NCI-H526 (cell line): ENCODE measurements at regions not wholly inside any gene's neighbourhood (a gene's known extent, or its start where the extent isn't known, plus 50 kb on each side); places are given as distances from the start of the nearest gene placed in this dataset.

Source experiments
- DNase-seq, 2 experiments: peaks; one replicate each; lab custom pipeline; 2025; lab: John Stamatoyannopoulos, UW

GRCh38 chr3:43894176-43895049, 203.7 kb downstream of the ABHD5 start:
- peak; percentile 69 to 93 for DNase-seq

DNA sequence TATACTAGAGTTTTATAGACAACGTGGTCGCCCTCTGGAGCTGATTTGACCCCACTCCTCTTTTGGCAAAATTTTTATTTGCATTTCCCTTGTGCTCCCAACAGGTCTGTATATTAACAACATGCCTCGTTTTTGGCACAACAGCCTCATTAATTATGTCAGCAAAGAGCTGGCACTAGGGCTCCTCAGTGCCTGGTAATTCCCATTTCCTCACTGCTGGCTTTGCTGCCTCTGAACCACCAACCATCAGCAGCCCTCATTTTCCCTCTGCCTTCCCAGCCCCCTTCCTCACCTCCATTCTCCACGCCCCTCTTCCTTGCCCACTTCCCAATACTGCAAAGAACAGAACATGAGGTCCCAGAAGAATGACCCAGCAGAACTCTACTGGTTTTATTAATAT, 204.8 kb downstream of the ABHD5 start:
- peak in 1 of 2 experiments; percentile 1 for DNase-seq

- DNase-seq = no peak
Measured at GRCh38 chr3:43902415-43902814, 211.7 kb downstream of the ABHD5 start.

DNA sequence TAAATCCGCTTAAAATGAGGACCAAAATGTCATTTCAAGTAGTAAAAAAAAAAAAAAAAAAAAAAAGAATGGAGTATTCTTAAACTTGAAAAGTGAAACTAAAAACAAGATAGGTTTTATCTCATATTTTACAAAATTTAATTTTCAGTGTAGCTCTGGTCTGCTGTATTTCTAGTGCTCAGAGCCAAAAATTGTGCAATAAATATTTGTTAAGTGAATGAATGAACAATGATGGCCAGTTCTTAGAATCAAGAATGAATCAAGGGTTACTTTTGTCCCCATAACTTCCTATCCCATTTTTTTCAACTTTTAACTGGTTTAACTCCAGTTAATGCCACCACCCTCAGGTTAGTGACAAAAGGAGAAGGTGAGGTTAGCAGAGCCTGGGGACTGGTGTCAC, 214.4 kb downstream of the ABHD5 start:
- DNase-seq = no peak

GRCh38 chr3:43906849-43907507, 216.2 kb downstream of the ABHD5 start:
- no peak for DNase-seq

DNA sequence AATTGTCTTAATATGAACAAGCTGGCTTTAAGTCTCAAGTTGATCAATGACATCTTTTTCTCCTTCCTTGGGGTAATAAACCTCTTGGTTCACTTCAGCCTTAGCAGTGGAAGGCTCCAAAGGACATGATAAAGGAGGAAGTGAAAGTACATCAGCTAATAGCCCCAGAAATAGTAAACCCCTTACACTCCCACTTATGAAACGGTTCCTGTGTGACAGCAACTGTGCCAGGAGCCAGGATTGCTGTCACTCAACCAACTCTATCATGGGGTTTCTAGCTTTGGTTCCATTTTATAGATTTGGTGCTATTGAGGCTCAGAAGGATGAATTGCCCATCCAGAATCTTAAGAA, 216.7 kb downstream of the ABHD5 start:
- no peak for DNase-seq

- DNase-seq = no peak
Measured at GRCh38 chr3:43908456-43908855, 217.7 kb downstream of the ABHD5 start.

DNA sequence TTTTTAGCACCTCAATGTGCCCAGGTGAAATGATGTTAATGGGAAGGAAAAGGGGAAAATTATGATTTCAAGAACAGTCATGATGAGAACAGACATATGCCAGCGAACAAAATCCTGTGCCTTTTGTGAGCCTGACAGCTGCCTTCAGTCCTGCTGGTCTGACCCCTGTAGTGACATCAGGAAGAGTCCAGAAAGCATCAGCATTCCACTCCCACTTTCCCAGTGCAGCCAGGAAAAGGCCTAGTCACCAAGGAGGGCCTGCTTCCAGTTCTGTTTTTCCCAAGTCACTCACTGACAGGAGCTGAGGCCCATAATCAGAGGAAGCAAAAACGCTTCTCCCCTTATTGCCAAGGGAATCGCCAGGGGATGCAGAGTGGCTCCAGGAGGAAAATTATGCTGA, 218.4 kb downstream of the ABHD5 start:
- DNase-seq = no peak

GRCh38 chr3:43910750-43911149, 220.0 kb downstream of the ABHD5 start:
- DNase-seq = no peak

DNA sequence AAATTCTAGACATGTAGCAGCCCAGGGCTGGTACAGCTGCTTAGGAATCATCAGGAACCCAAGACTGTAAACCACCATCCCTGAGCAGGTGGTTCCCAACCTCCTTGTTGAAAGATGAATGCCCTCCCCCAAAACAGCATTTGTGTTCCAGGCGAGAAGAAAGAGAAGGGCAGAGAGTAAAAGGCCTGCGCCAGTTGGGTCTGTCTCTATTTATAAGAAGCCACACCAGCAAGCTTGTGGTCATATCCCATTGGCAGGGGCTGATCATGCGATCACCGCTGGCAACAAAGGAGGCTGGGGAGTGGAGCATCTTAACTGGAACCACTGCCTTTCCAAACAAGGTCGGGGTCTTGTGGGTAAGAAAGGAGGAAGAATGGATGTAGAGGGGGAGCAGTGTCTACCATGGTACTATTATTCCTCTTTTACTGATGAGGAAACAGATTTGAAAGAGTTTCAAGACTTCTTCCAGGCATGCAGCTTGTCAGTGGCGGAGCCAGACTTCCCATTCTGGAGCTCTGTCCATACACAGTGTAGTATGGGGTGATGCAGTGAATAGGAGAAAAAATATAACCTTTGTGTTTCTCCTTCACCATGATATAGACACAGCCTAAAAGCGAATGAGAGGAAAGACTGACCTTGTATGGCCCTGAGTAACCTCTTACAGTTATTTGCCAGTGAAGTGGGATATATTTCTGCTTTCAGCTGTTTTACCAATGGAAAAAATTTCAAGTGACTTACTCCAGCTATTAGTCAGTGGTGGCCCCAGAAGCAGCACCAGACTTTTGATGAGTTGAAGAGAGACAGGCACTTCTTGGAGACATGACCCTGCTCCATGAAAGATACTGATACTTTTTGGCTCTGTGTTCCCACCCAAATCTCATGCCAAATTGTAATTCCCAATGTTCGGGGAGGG, 222.6 kb downstream of the ABHD5 start:
- DNase-seq = no peak

DNA sequence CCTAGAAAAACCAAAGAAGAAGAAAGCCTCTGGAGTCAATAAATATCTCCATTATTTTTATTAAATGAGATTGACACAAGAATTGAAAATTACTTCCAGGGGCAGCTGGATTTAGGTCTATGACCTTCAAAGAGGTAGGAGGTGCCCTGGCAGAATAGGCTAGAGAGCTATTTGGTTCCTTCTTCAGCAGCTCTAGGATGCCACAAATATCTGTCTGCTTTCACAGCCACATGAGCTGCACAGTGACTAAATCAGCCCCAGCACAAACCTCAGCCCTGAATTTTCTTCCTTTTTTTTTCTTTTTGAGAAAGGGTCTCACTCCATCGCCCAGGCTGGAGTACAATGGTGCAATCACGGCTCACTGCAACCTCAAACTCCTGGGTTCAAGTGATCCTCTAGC, 223.5 kb downstream of the ABHD5 start:
- DNase-seq = no peak

GRCh38 chr3:43915546-43915945, 224.8 kb downstream of the ABHD5 start:
- no peak for DNase-seq

DNA sequence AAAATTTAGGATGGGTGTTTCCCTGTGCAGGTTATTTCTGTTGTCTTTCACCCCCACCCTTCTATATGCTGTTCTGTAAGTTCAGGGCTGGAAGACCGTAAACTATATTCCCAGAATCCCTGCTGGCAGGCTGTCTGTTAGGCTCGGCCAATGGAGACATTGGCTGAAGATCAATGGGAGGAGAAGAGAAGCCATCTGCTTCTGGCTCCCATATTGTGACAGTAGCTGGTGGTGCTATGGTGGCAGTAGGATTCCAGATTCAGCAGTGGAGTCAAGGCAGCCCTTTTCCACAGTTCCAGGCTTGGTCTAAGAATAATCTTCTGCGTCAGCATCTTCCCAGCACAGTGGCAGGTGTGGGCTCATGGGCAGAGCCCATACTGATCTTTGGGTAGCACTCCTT, 226.6 kb downstream of the ABHD5 start:
- no peak for DNase-seq

DNA sequence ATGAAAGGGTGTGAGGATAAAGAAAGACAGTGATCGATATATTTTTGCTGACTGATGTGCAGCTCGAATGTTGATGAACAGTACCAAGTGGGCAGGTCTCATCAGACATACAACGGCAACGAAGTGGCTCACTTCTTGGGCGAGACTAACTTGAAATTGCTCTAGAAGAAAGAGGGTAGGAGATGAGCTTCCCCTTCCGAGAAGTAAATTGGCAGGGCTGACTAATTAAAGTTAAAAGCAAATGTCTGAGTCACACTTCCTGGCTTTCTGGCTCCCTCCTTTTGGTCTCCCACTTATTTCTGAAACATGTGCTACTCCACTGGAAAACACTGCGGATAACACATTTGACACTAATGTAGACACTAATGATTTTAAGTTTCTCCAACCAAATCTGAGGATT, 228.3 kb downstream of the ABHD5 start:
- DNase-seq = no peak

DNA sequence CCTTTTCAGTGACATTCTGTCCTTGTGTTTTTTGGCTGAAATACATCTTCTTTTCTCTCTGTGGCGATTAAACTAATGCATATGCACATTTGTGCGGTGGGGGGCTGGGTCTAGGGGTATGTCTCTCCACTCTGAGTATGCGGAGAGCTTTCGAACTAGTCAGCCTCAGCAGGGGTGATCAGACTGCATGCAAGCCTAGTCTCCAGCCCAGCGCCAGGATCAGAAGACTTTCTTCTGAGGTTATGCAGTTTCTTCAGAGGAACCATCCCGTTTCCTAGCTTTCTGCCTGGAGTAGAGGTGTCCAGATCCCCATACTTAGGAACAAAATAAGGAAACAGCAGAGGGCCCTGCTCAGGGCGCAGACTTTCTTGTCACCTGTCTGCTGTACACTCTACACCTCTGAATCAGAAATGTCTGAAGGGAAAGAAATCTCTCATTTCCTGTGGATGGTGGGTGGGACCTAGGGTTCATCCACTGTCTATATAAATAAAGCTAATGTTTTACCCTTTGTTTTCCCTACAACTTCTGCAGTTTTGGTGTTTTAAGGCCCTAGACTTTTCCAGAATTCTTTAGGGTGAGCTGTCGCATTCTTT, 230.4 kb downstream of the ABHD5 start:
- no peak for DNase-seq

- no peak for DNase-seq
Measured at GRCh38 chr3:43922374-43922773, 231.6 kb downstream of the ABHD5 start.

- no peak for DNase-seq
Measured at GRCh38 chr3:43923104-43923882, 232.6 kb downstream of the ABHD5 start.

GRCh38 chr3:43926055-43926454, 235.3 kb downstream of the ABHD5 start:
- DNase-seq = no peak

DNA sequence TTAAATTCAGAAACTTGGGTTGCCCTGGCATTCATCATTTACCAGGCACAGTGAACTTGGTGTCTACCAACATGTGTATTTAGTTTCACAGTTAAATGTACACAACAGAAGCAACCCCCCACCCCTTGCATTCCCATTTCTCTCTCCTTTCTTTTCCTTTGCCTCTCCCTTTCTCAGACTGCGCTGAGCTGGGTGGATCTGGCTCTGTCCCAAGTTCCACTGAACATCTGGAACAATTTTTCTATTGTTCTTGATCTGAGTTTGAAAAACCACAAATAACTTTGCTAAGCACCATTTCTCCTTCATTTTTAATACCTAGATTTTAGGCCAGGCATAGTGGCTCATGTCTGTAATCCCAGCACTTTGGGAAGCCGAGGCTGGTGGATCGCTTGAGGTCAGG, 242.2 kb downstream of the ABHD5 start:
- DNase-seq = no peak

GRCh38 chr3:43948013-43948412, 257.3 kb downstream of the ABHD5 start:
- no peak for DNase-seq

DNA sequence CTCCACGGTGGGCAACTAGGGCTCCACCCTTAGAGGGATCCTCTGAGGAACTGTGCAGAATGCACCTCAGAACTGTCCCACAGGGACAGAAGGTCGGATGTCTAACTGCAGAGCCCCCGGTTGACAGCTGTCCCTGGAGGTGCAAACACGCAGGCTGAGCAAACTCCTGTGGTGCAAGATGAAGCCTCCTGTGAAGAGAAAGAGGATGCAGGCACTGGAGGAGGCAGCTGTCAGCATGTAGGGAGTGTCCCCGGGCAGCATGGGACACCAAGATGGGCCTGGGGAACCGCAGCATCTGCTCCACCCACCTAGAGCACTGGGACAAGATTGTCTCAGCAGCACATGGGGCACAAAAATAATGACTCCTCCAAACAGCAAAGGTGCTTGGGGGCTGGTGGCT, 258.9 kb downstream of the ABHD5 start:
- DNase-seq = no peak
